ENCODE measurements at regions not wholly inside any gene's neighbourhood (a gene's known extent, or its start where the extent isn't known, plus 50 kb on each side); places are given as distances from the start of the nearest gene placed in this dataset.

- H3K4me3 ChIP-seq (ENCODE audit: low read depth, low read length), result no peak overlapping the region
- DNase-seq (ENCODE audit: low read depth), result no peak
- TF ChIP-seq CTCF (conservative IDR thresholded peaks at IDR 0.05; ENCODE audit: low read depth, low read length), result no peak
Measured at GRCh38 chr1:5341471-5341870, 650.8 kb downstream of the NPHP4 start.

GRCh38 chr1:5340560-5341130 is 651.6 kb downstream of the NPHP4 start:
- no peak overlapping the region for H3K4me3 ChIP-seq (ENCODE audit: low read depth, low read length)
- no peak for DNase-seq (ENCODE audit: low read depth)
- TF ChIP-seq CTCF (conservative IDR thresholded peaks at IDR 0.05; ENCODE audit: low read depth, low read length), result no peak

- no peak overlapping the region for H3K4me3 ChIP-seq (ENCODE audit: low read depth, low read length)
- TF ChIP-seq CTCF (conservative IDR thresholded peaks at IDR 0.05; ENCODE audit: low read depth, low read length), result no peak
- no peak for DNase-seq (ENCODE audit: low read depth)
Measured at GRCh38 chr1:5338466-5338865, 653.8 kb downstream of the NPHP4 start.

GRCh38 chr1:5333291-5333690 is 658.9 kb downstream of the NPHP4 start:
- no peak for TF ChIP-seq CTCF (conservative IDR thresholded peaks at IDR 0.05; ENCODE audit: low read depth, low read length)
- DNase-seq (ENCODE audit: low read depth), result no peak
- H3K4me3 ChIP-seq (ENCODE audit: low read depth, low read length), result no peak overlapping the region

GRCh38 chr1:5331101-5331500 is 661.1 kb downstream of the NPHP4 start:
- DNase-seq (ENCODE audit: low read depth), result no peak
- TF ChIP-seq CTCF (conservative IDR thresholded peaks at IDR 0.05; ENCODE audit: low read depth, low read length), result no peak
- H3K4me3 ChIP-seq (ENCODE audit: low read depth, low read length), result no peak overlapping the region

- DNase-seq (ENCODE audit: low read depth), result no peak
- TF ChIP-seq CTCF (conservative IDR thresholded peaks at IDR 0.05; ENCODE audit: low read depth, low read length), result no peak
- H3K4me3 ChIP-seq (ENCODE audit: low read depth, low read length), result no peak overlapping the region
Measured at GRCh38 chr1:5329068-5329739, 663.0 kb downstream of the NPHP4 start.

GRCh38 chr1:5324883-5325282 is 667.3 kb downstream of the NPHP4 start:
- no peak overlapping the region for H3K4me3 ChIP-seq (ENCODE audit: low read depth, low read length)
- no peak for TF ChIP-seq CTCF (conservative IDR thresholded peaks at IDR 0.05; ENCODE audit: low read depth, low read length)
- no peak for DNase-seq (ENCODE audit: low read depth)
